ENCODE measurements at regions not wholly inside any gene's neighbourhood (a gene's known extent, or its start where the extent isn't known, plus 50 kb on each side); places are given as distances from the start of the nearest gene placed in this dataset.

DNA sequence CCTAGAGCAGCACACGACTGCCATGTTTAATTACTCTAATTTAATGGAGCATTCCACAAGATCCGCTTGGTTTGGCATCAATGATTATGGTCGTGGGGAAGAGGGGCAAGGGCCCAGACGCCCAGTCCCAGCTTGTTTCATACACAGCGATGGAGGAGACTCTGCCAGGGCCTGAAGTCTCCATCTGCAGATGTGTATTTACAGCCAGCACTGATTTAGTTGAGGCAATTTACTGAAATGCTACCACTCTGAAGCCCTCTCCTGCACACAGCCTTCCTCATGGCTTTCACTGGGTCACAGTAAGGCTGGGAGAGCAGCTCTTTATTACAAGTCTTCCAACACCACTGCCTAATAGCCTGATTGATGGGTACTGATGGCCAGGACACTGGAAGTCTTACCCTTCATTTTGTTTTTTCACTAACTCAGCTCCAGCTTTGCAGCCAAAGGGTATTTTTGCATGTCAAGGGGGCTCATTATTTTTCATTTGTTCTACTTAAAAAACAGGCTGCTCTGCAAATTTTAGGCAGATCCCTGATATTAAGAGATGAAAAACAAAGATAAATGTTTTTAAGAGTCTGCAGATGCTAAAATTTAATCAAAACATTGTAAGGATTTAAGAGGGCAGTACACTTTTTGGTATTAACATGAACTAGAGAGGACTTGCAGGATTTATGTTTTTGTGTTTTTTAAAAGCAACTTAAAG, 236.3 kb downstream of the SIPA1L2 start:
- TF ChIP-seq POLR2AphosphoS5 (IDR thresholded peaks at IDR 0.05; ENCODE audit: low read depth, low read length) (no peak), POLR2A (IDR thresholded peaks at IDR 0.05; ENCODE audit: low read depth, low read length) (no peak), SPI1 (IDR thresholded peaks at IDR 0.05; ENCODE audit: low read depth, low read length) (no peak)
